GM12865 (cell line): ENCODE measurements at regions not wholly inside any gene's neighbourhood (a gene's known extent, or its start where the extent isn't known, plus 50 kb on each side); places are given as distances from the start of the nearest gene placed in this dataset.

Experiments
- DNase-seq: peaks from one replicate; pipeline ENCODE4 v3.0.0; 2010; ENCODE audit warnings: low read depth
- H3K4me3 ChIP-seq: 2 replicates; pipeline ENCODE4 v1.5.1; 2011; ENCODE audit warnings: mild to moderate bottlenecking, low read depth, low read length, control low read depth
- TF ChIP-seq, protein P1 (sequence below): IDR thresholded peaks from 2 replicates; pipeline ENCODE4 v1.5.1; 2011; ENCODE audit warnings: low read length, control low read depth, low read depth, inconsistent platforms; ENCODE audit not compliant: insufficient read depth; ENCODE audit errors: missing control alignments

- H3K4me3 ChIP-seq = no peak overlapping the region
- TF ChIP-seq, protein P1, sequence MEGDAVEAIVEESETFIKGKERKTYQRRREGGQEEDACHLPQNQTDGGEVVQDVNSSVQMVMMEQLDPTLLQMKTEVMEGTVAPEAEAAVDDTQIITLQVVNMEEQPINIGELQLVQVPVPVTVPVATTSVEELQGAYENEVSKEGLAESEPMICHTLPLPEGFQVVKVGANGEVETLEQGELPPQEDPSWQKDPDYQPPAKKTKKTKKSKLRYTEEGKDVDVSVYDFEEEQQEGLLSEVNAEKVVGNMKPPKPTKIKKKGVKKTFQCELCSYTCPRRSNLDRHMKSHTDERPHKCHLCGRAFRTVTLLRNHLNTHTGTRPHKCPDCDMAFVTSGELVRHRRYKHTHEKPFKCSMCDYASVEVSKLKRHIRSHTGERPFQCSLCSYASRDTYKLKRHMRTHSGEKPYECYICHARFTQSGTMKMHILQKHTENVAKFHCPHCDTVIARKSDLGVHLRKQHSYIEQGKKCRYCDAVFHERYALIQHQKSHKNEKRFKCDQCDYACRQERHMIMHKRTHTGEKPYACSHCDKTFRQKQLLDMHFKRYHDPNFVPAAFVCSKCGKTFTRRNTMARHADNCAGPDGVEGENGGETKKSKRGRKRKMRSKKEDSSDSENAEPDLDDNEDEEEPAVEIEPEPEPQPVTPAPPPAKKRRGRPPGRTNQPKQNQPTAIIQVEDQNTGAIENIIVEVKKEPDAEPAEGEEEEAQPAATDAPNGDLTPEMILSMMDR = no peak
- DNase-seq = no peak
Observed at GRCh38 chr14:29069228-29069627, 302.6 kb downstream of the FOXG1 start.

GRCh38 chr14:29075761-29076160, 309.2 kb downstream of the FOXG1 start:
- TF ChIP-seq, protein P1 = no peak

GRCh38 chr14:29077916-29078315, 311.3 kb downstream of the FOXG1 start:
- DNase-seq = no peak
- TF ChIP-seq, protein P1 = no peak
- H3K4me3 ChIP-seq = no peak overlapping the region

More at GRCh38 chr14:29075761-29076160, 309.2 kb downstream of the FOXG1 start:
- H3K4me3 ChIP-seq = no peak overlapping the region
- no peak for DNase-seq

- H3K4me3 ChIP-seq = no peak overlapping the region
- TF ChIP-seq, protein P1 = no peak
- DNase-seq = peak; percentile 34
Observed at GRCh38 chr14:29078810-29079522, 312.4 kb downstream of the FOXG1 start.

DNA sequence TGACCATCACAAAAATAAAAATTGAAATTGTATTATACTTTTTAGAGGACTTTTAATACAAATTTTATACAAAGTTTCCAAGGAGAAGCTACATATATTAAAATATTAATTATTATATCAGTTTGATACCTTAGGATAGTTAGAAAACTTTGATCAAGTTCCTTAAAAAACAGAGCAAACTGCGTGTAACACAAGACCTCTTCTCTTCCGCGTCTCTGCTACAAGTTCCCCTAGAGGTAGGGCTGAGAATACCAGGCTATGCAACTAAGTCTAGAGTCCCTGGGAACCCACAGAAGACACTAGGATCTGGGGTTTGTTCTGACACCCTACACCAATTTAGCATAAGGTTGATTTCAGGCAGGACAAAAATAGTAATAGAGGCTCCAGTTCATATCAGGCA, 319.0 kb downstream of the FOXG1 start:
- H3K4me3 ChIP-seq = no peak overlapping the region
- TF ChIP-seq, protein P1 = no peak
- DNase-seq = no peak

DNA sequence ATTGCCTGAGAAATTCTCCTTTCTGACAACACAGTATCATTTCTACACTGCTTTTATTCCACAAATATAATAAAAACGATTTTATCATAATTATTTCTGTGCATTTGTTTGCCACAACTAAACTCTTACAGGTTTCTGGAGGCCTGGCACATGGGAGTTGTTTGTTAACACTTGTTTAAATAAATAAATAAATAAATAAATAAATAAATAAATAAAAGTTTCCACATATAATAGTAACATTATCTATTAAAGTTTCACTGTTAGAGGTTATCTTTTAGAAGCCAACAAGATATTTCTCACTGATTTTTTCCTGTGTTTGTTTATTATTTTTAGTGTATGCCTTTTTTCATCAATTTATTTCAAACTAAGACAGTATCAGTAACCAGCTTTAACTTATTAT, 323.3 kb downstream of the FOXG1 start:
- no peak overlapping the region for H3K4me3 ChIP-seq
- TF ChIP-seq, protein P1 = no peak
- DNase-seq = no peak

GRCh38 chr14:29092121-29092520, 325.5 kb downstream of the FOXG1 start:
- DNase-seq = no peak
- H3K4me3 ChIP-seq = no peak overlapping the region
- TF ChIP-seq, protein P1 = no peak
